ENCODE measurements at regions not wholly inside any gene's neighbourhood (a gene's known extent, or its start where the extent isn't known, plus 50 kb on each side); places are given as distances from the start of the nearest gene placed in this dataset.
A peak's percentile ranks its signal among the peaks of the same experiment; 100 is the strongest.

GRCh38 chr10:27451054-27451453 is 53.0 kb upstream of the RAB18 start:
- no peak for DNase-seq

GRCh38 chr10:27450225-27450624 is 53.9 kb upstream of the RAB18 start:
- DNase-seq = no peak
- ATAC-seq = no peak

More at GRCh38 chr10:27451054-27451453, 53.0 kb upstream of the RAB18 start:
- no peak for ATAC-seq

- no peak for DNase-seq
- ATAC-seq = no peak
These were observed 54.5 kb upstream of the RAB18 start for GRCh38 chr10:27449571-27449970.

GRCh38 chr10:27448921-27449320 is 55.2 kb upstream of the RAB18 start:
- ATAC-seq (no peak), DNase-seq (no peak)

GRCh38 chr10:27447540-27447939 is 56.6 kb upstream of the RAB18 start:
- no peak for ATAC-seq
- DNase-seq = no peak

GRCh38 chr10:27446091-27446918 is 57.8 kb upstream of the RAB18 start:
- DNase-seq (no peak), ATAC-seq (peak; percentile 46)

- no peak for ATAC-seq
- DNase-seq = no peak
These were observed 59.0 kb upstream of the RAB18 start for GRCh38 chr10:27445070-27445469.

GRCh38 chr10:27440478-27440877 is 63.6 kb upstream of the RAB18 start:
- no peak for DNase-seq
- ATAC-seq = no peak

- ATAC-seq (no peak), DNase-seq (no peak)
These were observed 64.1 kb upstream of the RAB18 start for GRCh38 chr10:27440021-27440420.

- no peak for DNase-seq
- no peak for ATAC-seq
These were observed 65.0 kb upstream of the RAB18 start for GRCh38 chr10:27439101-27439500.

- no peak for ATAC-seq
- no peak for DNase-seq
These were observed 66.3 kb upstream of the RAB18 start for GRCh38 chr10:27437775-27438174.

GRCh38 chr10:27436710-27437109 is 67.4 kb upstream of the RAB18 start:
- DNase-seq (no peak), ATAC-seq (no peak)

- ATAC-seq = no peak
- DNase-seq = no peak
These were observed 70.1 kb upstream of the RAB18 start for GRCh38 chr10:27433976-27434375.

GRCh38 chr10:27426948-27427467 is 77.1 kb upstream of the RAB18 start:
- no peak for DNase-seq

GRCh38 chr10:27413831-27414348 is 90.2 kb upstream of the RAB18 start:
- DNase-seq = no peak
- ATAC-seq = no peak

More at GRCh38 chr10:27426948-27427467, 77.1 kb upstream of the RAB18 start:
- ATAC-seq = no peak

- ATAC-seq (no peak), DNase-seq (no peak)
These were observed 90.7 kb upstream of the RAB18 start for GRCh38 chr10:27413387-27413786.

GRCh38 chr10:27410153-27410552 is 94.0 kb upstream of the RAB18 start:
- ATAC-seq = no peak
- no peak for DNase-seq

GRCh38 chr10:27407271-27407670 is 96.8 kb upstream of the RAB18 start:
- DNase-seq (no peak), ATAC-seq (no peak)

- ATAC-seq = no peak
- no peak for DNase-seq
These were observed 104.2 kb upstream of the RAB18 start for GRCh38 chr10:27399871-27400270.

GRCh38 chr10:27393961-27394360 is 110.1 kb upstream of the RAB18 start:
- ATAC-seq = no peak
- no peak for DNase-seq

GRCh38 chr10:27392606-27393005 is 111.5 kb upstream of the RAB18 start:
- DNase-seq (no peak), ATAC-seq (no peak)

GRCh38 chr10:27391916-27392315 is 112.2 kb upstream of the RAB18 start:
- ATAC-seq (no peak), DNase-seq (no peak)

GRCh38 chr10:27391325-27391724 is 112.8 kb upstream of the RAB18 start:
- ATAC-seq (no peak), DNase-seq (no peak)

GRCh38 chr10:27390681-27391080 is 113.4 kb upstream of the RAB18 start:
- no peak for ATAC-seq
- no peak for DNase-seq
